Mesenteric fat pad (tissue), 1 donor: ENCODE measurements at regions not wholly inside any gene's neighbourhood (a gene's known extent, or its start where the extent isn't known, plus 50 kb on each side); places are given as distances from the start of the nearest gene placed in this dataset.

Experiments
- DNase-seq: peaks from one replicate; pipeline ENCODE4 v3.0.0-alpha.2; 2020; ENCODE audit warnings: low spot score
- donor health status: DM: yes; HTN: yes; CAD: no.

DNA sequence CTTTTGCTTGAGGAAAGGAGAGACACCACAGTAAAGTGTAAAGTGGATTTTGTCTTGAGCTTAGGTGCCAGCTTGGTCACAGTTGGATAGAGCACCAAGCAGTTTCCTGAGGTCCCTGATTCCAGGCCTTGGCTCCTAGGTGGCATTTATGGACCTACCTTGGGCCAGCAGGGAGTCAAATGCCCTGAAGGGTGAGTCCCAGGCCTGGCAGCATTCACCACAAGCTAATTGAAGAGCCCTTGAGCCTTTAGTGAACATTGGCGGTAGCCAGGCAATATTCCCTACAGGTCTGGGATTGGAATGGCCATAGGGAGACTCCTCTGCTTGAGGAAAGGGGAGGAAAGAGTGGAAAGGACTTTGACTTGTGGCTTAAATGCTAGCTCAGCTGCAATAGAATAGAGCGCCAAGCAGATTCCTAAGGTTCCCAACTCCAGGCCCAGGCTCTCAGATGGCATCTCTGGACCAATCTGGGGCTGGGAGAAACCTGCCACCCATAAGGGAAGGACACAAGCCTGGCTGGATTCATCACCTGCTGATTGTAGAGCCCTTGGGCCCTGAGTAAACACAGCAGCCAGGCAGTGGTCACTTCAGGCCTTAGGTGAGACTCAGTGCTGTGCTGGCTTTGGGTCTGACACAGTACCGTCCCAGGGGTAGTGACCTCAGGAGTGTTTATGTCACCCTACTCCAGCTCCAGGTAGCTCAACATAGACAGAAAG is 137.5 kb upstream of the OTOS start:
- DNase-seq, result no peak

DNA sequence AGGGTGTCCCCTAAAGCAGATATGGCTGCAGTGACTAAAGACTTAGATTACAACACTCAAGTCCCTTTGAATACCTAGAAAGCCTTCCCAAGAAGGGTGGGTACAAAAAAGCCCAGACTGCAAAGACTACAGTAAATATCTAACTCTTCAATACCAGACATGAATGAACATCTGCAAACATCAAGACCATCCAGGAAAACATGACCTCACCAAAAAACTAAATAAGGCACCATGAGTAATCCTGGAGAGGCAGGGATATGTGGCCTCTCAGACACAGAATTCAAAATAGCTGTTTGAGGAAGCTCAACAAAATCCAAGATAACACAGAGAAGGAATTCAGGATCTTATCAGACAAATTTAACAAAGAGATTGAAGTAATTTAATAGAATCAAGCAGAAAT is 138.2 kb upstream of the OTOS start:
- no peak for DNase-seq

DNA sequence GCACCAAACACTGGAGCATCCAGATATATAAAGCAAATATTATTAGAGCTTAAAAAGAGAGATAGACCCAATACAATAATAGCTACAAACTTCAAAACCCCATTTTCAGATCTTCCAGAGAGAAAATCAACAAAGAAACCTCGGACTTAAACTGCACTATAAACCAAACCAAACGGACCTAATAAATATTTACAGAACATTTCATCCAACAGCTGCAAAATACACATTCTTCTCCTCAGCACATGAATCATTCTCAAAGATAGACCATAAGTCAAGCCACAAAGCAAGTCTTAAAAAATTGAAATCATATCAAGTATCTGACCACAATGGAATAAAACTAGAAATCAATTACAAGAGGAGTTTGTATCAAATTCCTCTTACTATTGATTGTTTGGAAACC is 140.2 kb upstream of the OTOS start:
- DNase-seq, result no peak

DNA sequence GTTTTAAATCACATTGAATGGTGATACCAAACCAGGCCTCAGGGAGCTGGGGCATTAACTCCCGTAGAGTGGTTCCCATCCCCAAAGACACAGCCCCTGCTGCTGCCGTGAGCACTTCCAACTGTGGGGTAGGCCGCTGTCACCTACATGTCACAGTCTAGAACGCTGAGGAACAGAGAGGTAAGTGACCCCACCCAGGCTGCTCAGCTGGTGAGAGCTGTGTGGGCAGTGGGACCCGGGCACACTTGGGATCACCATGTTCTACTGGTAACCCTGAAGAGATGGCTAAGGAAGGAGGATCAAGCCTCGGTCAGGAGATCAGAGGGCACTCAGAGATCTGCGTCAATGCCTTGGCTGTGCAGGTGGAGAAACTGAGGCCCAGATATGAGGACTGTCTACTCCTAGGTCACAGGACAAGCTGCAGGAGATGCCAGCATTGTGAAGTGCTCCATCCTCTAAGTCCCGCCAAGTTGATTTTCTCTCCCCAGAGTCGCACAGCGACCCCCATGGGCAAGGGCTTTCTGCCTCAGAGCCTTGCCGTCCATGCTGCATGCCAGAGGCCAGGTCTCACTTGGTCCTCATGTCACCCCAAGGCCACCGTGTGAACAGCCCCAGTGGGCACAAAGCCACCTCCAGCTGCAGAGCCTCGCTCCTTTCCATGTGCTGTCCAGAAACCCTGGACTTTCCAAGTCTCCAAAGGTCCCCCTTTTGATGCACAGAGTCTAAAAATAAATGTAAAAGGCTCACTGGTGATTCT is 144.2 kb upstream of the OTOS start:
- DNase-seq, result no peak

DNA sequence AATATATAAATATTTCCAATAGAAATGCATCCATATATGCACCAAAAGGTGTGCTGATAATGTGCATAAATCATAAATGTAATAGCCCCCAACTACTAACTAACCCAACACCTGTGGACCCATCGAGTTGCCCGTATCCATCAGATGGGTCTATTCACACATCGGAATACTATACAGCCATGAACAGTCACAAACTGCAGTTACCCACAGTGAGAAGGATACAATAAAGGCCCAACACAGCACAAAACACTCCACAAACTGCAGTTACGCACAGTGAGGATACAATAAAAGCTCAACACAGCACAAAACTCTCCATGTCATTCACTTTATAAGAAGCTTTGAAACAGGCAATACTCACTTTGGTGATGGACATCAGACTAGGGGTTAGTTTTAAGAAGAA is 145.3 kb upstream of the OTOS start:
- no peak for DNase-seq

DNA sequence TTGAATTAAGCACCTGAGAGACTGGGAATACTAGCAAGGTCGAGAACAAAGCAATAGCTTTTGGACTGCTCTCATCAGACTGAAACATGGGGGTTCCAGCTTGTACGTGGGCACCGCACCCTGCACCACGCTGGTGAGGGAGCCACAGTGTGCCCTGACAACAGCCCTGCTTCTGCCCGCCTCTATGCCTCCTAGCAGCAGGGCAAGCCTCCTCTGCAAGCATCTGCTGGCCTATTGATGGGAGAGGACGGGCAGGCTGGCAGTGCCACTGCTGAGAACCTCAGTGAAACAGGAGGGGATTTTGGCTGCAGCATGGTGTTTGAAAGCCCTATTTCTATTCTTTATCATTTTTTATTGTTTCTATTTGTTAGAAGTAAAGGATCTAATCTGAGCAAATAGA is 146.1 kb upstream of the OTOS start:
- no peak for DNase-seq

DNA sequence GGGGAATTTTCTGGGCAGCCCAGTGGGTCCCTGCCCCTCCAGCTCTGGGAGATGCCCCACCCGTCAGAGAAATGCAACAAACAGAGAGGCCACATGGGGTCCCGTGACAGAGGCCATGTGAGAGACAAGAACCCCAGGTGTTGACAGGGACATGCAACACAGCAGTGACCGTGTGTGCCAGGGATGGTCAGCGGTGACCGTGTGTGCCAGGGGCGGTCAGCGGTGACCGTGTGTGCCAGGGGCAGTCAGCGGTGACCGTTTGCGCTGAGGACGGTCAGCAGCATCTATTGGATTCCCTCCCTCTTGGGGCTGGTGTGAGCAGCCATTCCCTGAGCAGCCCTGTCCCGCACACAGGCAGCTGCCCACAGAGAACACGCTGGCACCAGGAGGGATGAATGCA is 146.6 kb upstream of the OTOS start:
- DNase-seq, result no peak

DNA sequence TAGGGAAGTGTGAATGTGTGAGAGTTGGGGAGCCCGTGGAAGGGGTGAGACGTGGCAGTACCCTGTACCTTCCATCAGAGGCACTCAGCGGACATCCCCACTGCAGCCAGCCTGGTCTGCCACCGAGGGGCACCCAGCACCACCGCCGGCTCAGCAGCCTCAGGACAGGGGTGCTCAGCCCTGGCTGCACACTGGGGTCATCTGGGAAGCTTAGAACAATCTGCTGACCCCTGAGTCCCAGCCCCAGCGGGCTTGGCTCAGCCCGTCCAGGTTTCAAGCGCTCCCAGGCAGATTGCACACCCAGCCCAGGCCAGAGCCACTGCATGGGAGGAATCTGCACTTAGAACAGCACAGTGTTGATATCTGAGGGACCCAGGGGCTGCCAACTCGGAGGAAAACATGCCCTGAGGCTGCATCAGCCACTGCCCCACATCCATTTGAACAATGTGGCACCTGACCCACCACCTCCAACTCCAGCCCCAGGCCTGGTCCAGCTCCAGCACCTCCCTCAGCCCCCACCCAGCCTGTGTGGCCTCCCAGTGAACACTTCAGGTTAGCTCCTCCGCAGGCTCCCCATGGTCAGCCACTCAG is 147.1 kb upstream of the OTOS start:
- no peak for DNase-seq

DNA sequence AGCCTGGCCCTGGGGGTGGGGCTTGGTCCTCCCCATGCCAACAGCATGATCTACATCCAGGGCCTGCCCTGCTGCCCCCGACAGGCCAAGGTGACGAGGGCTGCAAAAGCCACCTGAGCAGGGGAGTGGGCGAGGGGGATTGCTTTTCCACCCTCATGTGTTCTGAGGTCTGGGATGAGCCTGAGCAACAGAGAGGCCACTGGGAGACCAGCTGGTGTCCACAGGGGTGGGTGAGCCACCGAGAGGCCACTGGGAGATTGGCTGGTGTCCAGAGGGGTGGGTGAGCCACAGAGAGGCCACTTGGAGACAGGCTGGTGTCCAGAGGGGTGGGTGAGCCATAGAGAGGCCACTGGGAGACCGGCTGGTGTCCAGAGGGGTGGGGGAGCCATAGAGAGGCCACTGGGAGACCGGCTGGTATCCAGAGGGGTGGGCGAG is 147.4 kb upstream of the GPC1 start:
- no peak for DNase-seq

DNA sequence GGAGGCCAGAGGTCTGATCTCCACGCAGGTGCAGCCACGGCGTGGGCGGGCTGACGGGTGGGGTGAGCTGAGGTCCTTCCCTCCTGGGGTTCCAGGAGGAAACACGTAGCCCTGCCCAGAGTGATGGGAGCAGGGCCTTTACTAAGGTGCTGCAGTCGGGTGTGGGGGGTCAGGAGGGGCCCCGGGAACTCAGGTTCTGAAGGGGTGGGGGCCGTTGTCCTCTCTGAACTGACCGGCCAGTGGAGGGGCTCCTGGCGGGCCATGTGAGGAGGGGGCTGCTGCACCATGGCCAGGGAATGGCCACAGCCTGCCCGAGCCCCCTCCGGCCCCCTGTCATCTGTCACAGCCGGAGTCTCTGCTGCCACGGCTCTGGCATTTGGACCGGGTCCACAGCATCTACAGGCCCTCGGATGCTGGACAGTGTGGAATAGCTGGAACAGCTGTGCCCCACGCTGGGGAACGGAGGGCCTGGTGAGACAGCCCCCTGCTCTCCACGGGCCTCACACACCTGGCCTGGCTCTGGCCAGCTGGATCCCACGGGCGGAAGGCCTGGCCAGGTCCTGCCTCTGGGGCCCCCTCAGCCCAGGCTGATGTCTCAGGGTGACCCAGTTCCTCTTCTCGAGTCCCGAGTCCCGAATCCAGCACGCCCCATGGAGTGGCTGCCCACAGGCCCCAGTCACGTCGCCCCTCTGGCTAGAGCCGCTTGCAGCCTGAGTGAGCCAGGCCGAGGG is 145.6 kb upstream of the GPC1 start:
- DNase-seq, result no peak

DNA sequence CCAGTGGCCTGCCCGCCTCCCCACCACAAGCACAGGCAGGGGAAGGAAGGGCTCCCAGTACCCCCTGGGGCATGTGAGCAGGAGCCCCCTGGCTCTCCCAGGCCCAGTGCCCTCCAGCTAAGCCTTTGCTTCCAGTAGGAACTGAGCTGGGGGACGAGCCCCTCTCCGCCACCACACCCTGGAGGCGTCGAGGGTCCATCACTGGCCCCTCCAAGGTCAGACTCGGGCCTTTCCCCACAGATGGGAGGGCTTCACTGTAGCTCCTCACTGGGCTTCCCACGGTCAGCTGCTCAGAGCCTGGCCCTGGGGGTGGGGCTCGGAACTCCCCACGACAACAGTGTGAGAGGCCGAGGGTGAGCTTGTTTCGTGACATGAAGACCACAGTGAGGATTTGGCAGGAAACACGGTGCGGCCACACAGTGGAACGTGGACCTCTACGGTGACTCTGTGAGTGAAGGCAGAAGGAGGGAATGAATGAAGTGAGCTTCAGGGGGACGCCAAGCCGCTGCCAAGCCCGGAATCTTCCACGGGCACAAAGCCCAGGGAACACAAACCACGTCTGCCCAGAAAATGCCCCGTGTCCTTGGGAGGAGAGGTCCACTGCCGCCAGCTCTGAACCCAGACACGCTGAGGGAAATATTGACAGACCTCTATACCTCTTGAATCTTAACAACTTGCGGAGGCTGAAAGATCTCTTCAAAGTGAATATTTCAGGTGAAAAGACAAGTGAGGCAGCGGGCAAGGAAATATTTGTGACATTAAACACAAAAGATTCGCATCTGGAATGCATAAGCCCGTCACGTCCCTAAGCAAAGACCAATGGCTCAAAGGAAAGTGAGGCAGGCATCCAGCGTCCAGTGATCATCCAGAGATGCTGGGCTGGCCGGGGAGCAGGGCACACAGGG is 144.8 kb upstream of the GPC1 start:
- no peak for DNase-seq

DNA sequence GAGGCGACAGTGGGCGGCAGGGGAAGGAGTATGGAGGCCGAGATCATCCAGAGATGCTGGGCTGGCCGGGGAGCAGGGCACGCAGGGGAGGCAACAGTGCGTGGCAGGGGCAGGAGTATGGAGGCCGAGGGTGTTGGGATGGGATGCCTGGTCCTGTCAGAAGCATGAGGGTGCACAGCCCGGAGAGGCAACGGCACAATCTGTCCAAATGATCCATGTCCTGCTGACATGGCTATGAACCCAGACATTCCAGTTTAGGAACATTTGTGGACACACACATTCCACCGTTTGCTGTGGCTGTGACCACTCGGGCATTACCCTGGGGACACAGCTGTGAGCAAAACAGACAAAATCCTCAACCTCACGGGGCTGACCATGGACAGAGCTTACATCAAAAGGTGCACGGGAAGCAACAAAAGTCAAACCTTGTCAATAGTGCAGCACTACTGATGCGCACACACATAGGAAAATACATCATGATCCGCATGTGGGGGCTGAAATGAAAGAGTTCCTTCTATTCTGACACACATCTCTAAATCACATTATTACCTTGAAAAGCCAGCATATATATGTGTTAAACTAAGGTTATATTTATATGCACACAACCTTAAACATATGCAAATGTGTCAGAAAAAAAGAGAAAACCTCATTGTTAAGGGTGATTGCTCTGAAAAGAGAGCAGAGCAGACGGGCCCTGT is 144.0 kb upstream of the GPC1 start:
- DNase-seq, result no peak

DNA sequence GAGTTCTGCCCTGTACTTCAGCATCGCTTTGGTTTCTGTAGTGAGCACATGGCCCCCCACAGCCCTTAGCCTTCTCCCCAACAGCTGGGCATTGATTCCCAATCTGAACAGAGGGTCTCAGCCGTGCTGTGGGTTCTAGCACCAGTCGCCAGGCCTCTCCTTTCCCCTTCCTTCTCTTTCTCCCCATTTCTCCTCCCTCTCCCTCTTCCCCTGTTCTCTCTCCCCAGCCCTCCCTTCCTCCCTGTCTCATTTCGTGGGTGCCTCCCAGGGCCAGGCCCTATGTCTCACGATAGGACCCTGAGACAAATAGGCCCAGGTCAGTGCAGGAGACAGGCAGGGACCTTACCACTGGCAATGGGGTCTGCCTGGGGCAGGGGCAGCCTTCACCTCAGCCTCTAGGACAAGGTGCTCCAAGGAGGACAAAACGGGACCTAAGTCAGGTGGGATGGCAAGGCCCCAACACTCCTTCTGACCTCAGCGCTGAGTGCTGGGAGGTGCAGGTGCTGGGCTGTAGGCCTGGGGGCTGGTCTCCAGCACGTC is 143.4 kb upstream of the GPC1 start:
- DNase-seq, result no peak

DNA sequence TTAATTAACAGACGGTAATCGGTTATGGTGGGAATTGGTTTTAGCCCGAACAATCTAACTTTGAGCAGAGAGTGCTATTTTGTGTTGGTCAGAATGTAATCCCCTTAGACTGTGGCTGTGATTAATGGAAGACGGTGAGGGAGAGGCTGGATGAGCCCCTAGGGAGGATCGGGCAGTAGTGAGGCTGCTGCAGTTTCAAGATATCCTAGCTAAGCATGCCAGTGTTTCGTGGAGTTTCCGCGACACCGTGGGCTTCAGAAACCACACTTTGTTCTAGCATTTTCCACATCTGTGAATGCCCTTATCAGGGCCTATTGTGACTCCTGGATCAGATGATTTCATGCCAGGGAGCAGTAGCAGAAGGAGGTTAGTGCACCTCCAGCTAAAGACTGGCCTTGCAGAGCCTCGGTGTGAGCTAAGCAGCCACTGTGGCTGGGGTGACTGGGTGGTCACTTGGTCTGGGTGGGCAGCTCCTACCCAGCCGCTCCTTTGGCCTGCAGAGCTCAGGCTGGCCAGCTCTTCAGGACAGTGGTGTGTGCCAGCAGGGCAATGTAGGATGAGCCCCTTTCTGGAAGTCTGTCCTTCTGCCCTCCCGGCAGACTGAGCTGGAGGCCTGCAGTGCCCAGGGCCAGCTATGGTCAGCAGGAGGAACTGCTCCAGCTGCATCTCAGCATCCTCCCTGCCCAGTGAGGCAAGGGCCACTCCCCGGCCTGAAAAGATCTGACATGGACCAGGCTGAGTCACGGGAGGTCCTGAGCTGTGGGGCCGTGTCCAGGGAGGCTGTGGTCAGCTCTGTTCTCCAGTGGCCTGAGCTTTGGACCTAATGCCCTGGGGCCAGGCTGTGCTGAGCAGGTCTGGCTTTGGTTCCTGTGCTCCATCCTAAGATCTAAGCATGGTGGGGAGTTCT is 142.6 kb upstream of the GPC1 start:
- no peak for DNase-seq

DNA sequence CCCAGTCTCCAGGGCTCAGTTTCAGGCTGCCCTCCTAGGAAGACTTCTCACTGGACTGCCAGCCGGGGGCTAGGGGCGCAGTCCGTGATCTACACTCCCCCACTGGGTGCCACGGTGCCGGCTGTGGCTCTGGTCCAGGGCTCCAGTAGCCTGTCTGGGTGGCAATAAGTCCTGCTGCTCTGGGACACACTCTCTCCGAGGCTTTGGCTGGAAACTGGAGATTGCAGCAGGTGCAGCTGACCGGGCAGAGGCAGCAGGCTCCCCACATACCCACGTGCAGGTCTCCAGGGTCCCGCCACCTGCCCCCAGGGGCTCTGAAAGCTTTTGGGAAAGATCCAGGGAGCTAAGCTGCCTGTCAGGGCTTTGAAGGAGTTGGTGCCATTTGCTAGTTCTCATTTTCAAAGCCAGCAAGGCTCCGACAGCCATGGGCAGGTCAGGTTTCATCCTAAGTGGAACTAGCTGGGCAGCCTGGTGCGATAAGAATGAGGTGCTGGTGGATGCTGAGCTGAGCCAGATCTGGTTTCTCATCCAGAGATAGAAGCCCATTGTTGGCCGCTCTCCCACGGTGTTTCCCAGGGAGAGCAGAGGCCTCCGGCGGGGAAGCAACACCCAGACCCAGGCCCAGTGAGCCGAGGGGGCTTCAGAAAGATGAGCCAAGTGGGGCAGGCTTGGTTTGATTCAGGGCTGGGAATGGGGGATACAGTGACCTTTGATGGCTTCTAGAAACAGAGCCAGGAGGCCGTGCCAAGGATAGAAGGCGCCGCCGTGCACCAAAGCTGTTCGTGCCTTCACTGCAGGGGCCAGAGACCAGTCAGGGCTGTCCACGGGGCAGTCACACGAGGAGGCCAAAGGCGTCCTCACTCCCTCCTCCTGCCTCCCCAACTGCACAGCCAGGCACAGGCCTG is 141.7 kb upstream of the GPC1 start:
- DNase-seq, result no peak

DNA sequence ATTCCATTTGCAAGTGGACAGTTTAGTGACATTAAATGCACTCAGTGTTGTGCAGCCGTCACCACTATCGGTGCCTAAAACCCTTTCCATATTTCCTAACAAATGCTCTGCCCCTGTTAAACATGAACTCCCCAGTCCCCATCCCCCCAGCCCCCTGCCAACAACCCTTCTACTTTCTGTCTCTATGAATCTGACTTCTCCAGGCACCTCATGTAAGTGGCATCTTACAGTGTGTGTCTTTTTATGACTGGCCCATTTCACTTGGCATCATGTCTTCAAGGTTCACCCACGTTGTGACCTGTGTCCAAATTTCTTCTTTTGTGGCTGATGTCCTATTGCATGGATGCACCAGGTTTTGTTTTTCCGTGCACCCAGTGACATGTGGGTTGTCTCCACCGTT is 140.9 kb upstream of the GPC1 start:
- DNase-seq, result no peak

DNA sequence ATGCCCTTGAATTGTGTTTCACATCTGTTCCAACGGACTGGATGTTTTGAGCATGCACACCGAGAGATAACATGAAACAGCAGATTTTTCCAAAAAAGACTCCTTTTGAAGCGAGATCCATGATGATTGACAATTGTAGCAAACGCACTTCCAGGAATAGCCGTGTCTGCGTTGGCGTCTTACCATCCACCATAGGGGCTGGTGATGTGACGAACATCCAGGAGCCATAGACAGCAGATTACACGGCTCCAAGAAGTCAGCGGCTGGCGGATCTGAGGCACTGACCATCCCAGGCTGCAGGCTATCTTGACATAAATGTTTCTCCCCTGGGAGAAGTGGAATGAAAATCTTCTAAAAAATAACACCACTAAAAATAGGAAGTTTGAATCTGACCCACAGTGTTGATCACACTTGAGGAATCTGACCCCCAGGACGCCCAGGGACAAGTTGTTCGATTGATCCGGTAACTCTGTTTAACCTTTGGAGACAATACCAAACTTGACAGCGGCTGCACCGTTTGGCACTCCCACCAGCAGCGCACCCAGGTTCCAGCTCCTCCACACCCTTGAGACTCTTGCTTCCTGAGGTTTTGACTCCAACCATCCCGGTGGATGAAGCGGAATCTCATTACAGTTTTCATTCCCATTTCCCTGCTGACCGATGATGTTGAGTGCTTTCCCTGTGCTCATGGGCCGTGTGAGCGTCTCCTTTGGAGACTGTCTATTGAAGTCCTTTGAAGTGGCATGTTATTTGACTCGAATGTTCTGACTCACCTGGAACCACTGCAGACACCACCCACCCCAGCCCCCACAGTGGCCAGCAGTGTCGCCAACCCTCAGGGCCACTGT is 140.0 kb upstream of the GPC1 start:
- no peak for DNase-seq
